ENCODE measurements at regions not wholly inside any gene's neighbourhood (a gene's known extent, or its start where the extent isn't known, plus 50 kb on each side); places are given as distances from the start of the nearest gene placed in this dataset.
A peak's percentile ranks its signal among the peaks of the same experiment; 100 is the strongest.

GRCh38 chr2:19125901-19126680 is 232.3 kb downstream of the OSR1 start:
- intact Hi-C loops (cut with DNase I) = no loop called here
- Histone ChIP-seq H3K4me1 (peaks cover 0 to 6% (median 0%) of the 10 kb centered on the region in 3 donors), H3K27me3 (no peaks in the 10 kb centered on the region), H3K9me3 (no peaks in the 10 kb centered on the region), H3K27ac (no peak overlapping the region), H3K4me3 (no peak overlapping the region), H3K36me3 (no peaks in the 10 kb centered on the region)
- FAIRE-seq = no peak
- no peak for TF ChIP-seq CTCF (IDR thresholded peaks at IDR 0.05)
- WGBS, 2 donors = 86 to 90% methylated on average over 9 of the region's 9 CpGs
- DNase-seq = no peak
- ATAC-seq = no peak

- no peak for FAIRE-seq
- ATAC-seq = no peak
- Histone ChIP-seq H3K27me3 (no peaks in the 10 kb centered on the region), H3K27ac (no peak overlapping the region), H3K4me1 (no peaks in the 10 kb centered on the region), H3K4me3 (no peak overlapping the region), H3K36me3 (no peaks in the 10 kb centered on the region), H3K9me3 (no peaks in the 10 kb centered on the region)
- TF ChIP-seq CTCF (IDR thresholded peaks at IDR 0.05) = no peak
- DNase-seq = no peak
- 81 to 94% methylated on average over 5 of the region's 5 CpGs for WGBS, 2 donors
- intact Hi-C loops (cut with DNase I) = no loop called here
These were observed 234.3 kb downstream of the OSR1 start for GRCh38 chr2:19124135-19124534.

- no peaks in the 10 kb centered on the region for H3K9me3 ChIP-seq
- H3K4me3 ChIP-seq = no peak overlapping the region
- FAIRE-seq (no peak), DNase-seq (no peak), ATAC-seq (no peak)
- intact Hi-C loops (cut with DNase I) = no loop called here
- H3K36me3 ChIP-seq = no peaks in the 10 kb centered on the region
- no peak overlapping the region for H3K27ac ChIP-seq
- no peak for TF ChIP-seq CTCF (IDR thresholded peaks at IDR 0.05)
- no peaks in the 10 kb centered on the region for H3K27me3 ChIP-seq
- H3K4me1 ChIP-seq = no peaks in the 10 kb centered on the region
- 86 to 93% methylated on average over 2 of the region's 2 CpGs for WGBS, 2 donors
These were observed 234.9 kb downstream of the OSR1 start for GRCh38 chr2:19123556-19123955.

GRCh38 chr2:19122220-19122619 is 236.2 kb downstream of the OSR1 start:
- no peak for FAIRE-seq
- DNase-seq = no peak
- Histone ChIP-seq H3K27me3 (no peaks in the 10 kb centered on the region), H3K36me3 (no peaks in the 10 kb centered on the region), H3K4me3 (no peak overlapping the region), H3K4me1 (no peaks in the 10 kb centered on the region), H3K9me3 (no peaks in the 10 kb centered on the region), H3K27ac (no peak overlapping the region)
- no peak for TF ChIP-seq CTCF (IDR thresholded peaks at IDR 0.05)
- no peak for ATAC-seq
- WGBS, 2 donors = 86 to 100% methylated on average over 1 of the region's 1 CpG
- intact Hi-C loops (cut with DNase I) = no loop called here

- intact Hi-C loops (cut with DNase I) = no loop called here
- 77 to 86% methylated on average over 12 of the region's 12 CpGs for WGBS, 2 donors
- H3K36me3 ChIP-seq = no peaks in the 10 kb centered on the region
- no peaks in the 10 kb centered on the region for H3K4me1 ChIP-seq
- FAIRE-seq (no peak), DNase-seq (no peak), ATAC-seq (peak in 1 of 4 donors; percentile 18)
- no peak overlapping the region for H3K27ac ChIP-seq
- TF ChIP-seq CTCF (IDR thresholded peaks at IDR 0.05) = no peak
- H3K9me3 ChIP-seq = no peaks in the 10 kb centered on the region
- H3K27me3 ChIP-seq = no peaks in the 10 kb centered on the region
- H3K4me3 ChIP-seq = no peak overlapping the region
These were observed 237.3 kb downstream of the OSR1 start for GRCh38 chr2:19120941-19121750.

All from pancreas (tissue), 10 donors.